Mucosa of gallbladder (tissue), 1 donor: ENCODE measurements at regions not wholly inside any gene's neighbourhood (a gene's known extent, or its start where the extent isn't known, plus 50 kb on each side); places are given as distances from the start of the nearest gene placed in this dataset.

Source experiments
- DNase-seq: peaks from one replicate; pipeline ENCODE4 v3.0.0-alpha.2; 2020; ENCODE audit warnings: low spot score
- donor health status: DM: no; HTN: no; CAD: no.

- DNase-seq: no peak
These were observed 74.1 kb upstream of the ELL2 start for GRCh38 chr5:96035796-96036195.

DNA sequence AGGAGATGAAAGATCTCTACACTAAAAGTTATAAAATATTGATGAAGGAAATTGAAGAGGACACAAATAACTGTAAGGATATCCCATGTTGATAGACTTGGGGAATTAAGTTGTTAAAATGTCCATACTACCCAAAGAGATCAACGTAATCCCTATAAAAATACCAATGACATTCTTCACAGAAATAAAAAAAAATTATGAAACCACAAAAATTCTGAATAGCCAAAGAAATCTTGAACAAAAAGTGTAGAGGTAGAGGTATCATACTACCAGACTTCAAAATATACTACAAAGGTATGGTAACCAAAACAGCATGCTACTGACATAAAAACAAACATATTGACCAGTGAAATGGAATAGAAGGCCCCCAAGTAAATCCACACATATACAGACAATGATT is 71.5 kb upstream of the ELL2 start:
- DNase-seq: no peak

DNA sequence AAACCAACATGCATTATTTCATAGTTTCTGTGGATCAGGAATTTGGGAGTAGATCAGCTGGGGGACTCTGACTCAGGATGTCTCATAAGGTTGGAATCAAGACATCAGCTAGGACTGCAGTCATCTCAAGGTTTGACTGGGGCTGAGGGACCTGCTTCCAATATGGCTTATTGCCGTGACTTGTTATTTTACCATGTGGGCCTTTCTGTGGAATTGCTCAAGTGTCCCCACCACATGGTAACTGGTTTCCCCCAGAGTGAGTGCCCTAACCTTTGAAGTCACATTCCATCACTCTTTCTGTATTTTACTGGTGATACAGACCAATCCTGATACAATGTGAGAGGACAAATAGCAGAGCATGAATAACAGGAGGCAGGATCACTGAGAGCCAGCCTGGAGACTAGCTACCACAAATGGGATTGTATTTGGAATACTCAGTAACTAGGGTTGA is 70.2 kb upstream of the ELL2 start:
- no peak for DNase-seq

DNA sequence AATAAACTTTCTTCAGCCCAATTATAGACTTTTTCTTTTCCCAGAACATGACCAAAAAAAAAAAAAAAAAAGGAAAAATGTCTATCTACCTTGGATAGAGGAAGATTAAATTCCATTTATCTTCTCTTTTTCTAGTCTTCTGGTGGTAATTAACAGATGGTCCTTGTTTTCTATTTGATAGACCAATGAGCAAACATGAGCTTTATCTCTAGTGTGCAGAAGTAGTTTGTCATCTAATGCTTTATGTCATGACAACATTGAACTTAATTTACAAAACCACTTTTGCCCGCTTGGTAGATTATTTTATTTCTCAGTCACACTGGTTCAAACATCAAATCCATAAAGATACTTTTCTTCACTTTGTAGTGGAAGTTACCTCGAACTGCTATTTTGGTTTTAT is 69.5 kb upstream of the ELL2 start:
- DNase-seq: no peak

- no peak for DNase-seq
These were observed 64.9 kb upstream of the ELL2 start for GRCh38 chr5:96026406-96027041.

DNA sequence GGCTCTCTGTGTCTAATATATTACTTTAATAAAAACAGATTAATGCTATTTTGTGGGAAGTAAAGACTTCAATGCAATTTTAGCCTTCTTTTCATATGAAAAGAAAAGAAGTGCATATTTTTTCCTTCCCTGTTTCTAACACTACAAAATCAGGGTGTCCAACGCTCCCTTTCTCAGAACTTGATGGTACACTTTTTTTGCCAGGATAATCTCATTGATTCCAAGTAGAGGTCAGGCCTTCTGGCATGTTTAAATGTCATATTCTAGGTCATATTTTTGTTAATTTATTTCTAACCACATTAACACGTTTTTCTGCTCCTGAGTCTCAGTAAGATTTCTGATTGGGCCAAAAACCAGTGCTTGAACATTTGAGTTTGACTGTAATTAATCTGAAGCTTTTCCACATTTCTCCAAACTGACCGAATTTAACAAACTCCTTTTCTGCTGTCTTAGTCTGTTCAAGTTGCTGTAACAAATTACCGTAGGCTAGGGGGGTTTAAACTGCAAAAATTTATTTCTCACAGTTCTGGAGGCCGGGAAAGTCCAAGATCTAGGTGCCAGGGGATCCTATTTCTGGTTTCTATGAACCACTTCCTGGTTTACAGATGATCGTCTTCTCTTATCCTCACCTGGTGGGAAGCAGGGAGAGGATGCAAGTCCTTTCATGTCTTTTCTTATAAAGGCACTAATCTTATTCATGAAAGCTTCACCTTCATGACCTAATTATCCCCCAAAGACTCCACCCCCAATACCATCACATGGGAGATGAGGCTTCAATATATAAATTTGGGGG is 63.2 kb upstream of the ELL2 start:
- DNase-seq: no peak

DNA sequence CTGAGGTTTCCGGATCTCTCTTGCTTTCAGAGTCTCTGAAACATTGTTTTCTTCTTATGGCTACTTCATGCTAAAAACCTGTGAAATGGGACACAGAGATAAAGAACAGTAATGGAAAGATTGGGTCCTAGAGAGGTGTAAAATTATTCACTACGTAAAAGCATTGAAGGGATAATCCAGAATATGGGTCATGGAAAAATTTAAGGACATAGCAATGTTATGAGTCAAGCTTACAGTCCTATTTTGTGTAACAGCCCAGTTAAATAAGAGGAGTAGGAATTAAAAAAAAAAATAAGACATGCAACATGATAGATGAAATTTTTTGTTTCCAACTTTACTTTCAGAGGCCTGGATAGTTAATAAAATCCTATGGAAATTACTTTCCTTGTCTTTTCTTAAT is 61.9 kb upstream of the ELL2 start:
- DNase-seq: no peak

- no peak for DNase-seq
These were observed 61.3 kb upstream of the ELL2 start for GRCh38 chr5:96022971-96023370.

DNA sequence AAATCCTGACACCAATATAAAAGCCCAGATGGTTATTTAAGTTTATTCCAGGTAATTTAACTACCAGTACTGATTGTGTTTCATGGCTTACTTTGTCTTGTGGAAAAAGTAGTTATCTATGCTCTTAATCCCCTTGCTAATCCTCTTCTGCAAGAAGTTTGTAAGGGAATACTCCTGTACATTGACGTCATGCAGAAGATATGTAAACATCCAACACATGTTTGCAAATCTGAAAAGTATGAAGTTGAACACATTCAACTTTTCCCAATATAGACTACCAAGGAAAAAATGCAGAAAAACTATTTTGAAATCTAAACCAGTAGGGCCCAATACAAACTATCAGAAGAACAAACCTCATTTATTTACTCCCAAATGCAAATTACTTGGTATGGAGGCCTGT is 56.3 kb upstream of the ELL2 start:
- DNase-seq: no peak

DNA sequence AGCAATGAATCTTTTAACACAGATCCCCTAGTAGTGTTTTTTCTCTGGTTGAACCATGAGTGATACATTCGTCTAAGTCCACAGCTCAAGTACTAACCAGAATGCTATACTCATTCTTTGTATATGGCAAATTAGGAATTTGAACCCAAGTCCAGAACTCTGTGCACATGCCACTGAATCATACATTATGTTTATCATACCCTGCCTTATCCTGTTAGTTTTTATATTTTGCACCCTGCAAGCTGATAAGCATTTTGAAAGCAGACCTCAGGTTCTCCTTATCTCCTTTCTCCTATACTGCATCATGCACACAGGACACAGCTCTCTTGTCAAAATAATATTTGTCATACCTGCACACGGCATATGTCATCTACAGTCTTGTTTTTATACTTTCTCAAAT is 54.6 kb upstream of the ELL2 start:
- DNase-seq: no peak

DNA sequence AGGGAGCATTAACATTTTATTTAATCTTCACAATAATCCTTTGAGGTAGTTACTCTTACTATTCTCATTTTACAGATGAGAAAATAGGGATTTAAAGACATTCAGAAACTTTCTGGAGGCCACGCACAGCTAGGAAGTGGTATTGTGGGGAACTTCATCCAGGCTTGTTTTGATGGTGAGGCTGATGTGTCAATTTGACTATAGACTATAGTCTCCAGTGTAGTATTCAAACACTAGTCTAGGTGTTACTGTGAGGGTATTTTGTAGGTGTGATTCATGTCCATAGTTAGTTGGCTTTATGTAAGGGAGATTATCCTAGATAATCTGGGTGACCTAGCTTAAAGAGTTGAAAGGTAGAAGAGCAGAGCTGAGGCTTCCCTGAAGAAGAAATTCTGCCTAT is 54.1 kb upstream of the ELL2 start:
- no peak for DNase-seq

DNA sequence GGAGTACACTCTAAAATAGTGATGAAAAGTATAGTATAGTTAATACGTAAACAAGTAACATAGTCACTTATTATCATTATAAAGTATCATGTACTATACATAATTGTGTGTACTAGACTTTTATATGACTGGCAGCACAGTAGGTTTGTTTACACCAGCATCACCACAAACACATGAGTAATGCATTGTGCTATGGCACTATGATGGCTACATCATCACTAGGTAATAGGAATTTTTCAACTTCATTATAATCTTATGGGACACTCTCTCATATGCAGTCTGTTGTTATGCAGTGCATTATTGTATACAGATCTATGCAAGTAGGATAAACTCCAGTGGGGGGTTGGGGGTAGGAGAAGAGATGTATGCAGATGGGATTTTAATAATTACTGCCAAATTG is 52.7 kb upstream of the ELL2 start:
- no peak for DNase-seq

DNA sequence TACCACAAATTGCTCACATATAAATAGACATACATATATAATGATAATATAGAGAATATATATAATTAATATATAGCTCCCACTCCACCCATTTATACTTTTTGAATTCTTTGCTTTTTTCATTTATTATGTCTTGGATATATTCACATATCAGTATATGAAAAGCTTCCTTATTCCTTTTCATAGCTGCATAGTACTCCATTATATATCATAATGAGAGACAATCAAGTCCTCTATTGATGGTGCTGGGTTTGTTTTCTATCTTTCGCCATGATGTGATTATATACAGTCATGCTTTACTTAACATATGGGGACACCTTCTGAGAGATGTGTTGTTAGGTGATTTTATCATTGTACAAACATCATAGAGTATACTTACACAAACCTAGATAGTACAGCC is 51.6 kb upstream of the ELL2 start:
- DNase-seq: no peak

DNA sequence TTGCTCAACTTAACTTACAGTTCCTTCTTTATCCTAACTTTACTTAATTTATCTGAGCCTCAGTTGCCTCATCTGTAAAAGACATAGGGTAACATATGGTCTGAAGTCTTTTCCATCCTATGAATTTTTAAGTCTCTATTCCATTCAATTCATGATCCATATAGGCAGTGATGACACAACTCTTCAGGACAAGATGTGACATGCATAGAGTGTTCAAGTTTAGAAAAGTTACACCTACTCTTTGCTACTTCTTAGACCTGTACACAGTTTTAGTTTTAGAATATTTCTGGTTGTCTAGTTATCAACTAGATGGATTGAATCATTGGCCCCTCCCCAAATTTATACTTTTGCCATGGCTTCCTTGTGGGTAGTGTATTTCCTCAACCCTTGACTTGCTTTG is 50.7 kb upstream of the ELL2 start:
- no peak for DNase-seq
